Activated CD4-positive, CD25-positive, alpha-beta regulatory T cell treated with anti-CD3 and anti-CD28 coated beads, Interleukin-2, amount 50 U/mL, for 72 hours (primary cell): ENCODE measurements at regions not wholly inside any gene's neighbourhood (a gene's known extent, or its start where the extent isn't known, plus 50 kb on each side); places are given as distances from the start of the nearest gene placed in this dataset.
"Not testable (repeated sequence)": the region's sequence is repeated elsewhere in the genome, so short reads cannot be mapped to it uniquely, and the experiment has no call there.

Experiments used
- DNase-seq: peaks from one replicate; pipeline ENCODE4 v3.0.0; 2021

DNA sequence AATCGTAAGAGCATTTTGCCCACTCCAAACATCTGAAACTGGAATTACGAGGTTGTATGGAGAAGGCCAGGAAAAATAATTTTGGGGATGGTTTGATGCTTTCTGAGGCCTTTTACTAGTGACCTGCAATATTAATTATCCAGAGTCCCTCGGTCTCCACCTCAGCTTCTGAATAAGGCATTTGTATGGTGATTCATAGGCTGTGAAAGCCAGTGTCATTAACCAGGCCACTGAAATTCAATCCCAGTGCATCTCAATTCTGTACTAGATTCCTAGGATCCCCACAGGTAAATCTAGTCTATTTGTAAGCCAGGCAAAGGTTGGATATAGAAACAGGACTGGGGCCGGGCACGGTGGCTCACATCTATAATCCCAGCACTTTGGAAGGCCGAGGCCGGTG is 135.4 kb upstream of the RBPJ start:
- no peak for DNase-seq

DNA sequence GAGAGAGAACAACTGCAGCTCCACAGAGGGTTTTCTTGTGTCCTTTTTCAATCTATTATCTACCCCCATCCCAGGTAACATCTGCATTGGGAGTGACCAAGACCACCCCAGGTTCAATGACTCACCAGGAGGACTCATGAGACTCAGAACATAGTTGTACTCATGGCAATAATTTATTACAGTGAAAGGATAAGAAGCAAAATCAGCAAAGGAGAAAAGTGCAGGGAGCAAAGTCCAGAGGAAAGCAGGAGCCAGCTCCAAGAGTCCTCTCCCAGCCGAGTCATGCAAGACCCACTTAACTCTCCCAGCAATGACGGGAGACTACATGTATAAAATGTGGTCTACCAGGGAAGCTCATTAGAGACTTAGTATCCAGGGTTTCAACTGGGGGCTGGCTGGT is 129.5 kb upstream of the RBPJ start:
- no peak for DNase-seq

DNA sequence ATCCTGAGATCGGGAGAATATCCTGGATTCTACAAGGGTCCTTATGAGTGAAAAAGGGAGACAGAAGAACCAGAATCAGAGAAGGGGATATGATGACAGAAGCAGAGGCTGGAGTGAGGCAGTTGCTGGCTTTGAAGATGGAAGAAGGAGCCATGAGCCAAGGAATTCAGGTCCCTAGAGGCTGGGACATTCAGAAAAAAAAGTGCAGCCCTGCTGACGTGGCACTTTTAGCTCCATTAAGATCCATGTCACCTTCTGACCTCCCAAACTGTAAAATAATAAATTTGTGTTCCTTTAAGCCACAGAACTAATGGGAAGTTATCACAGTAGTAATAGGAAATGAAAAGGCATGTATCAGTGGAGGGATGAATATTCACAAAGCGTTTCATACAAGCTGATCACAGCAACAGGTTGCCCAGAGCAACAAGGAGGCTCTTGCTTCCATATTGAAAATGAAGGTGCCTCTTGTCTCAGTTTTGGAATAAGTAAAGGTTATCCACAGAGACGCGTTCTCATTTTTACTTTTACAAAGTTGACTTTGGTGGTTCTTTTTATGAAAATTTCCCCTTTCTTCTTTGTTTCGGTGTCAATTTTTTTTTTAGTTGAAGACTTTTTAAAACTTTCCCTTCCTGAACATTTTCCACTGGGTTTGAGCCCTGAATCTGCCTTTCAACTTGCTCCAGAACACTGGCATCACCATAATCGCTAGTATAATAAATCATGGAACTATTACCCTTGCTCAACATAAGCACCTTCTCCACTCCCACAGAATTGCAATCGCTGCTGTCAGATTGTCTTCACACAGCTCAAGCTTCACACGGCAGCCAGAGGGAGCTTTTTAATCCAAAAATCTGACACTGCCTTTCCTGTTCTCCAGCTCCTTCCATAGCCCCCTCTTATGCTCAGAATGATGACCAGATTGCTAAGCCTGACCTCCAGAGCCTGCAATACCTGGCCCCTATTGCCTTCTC is 127.6 kb upstream of the RBPJ start:
- no peak for DNase-seq

DNA sequence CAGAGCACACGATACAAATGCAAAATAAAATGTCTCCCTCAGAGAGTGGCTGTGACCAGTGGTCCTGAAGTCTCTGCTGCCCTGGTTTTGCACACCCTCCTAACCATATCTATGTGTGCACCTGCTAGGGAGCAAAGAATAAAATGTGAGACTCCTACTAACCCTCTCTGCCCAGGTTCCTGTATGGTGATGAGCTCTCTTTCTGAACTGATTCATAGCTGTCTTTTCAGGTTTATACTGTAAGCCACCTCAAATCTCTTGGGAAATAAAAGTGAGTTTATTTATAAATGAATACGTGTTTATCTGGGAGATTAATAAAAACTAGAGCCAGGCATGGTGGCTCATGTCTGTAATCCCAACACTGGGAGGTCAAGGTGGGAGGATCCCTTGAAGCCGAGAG is 126.0 kb upstream of the RBPJ start:
- no peak for DNase-seq

DNA sequence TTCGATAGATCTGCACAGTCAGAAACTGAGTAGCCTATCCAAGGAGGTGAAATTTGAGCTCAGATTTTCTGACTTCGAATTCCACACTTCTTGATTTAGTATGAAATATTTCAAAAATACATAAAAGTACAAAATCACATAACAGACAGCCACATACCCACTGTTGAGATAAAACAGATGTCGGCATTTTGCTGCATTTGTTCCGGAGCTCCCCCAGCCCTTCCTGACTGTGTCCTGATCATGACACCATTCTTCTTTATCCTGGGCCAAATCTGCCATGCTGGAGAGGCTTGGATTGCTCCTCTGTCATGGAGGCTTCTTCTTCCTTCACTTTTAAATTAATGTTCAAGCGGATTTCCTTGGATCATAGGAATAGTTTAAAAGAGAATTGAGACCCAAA is 124.2 kb upstream of the RBPJ start:
- DNase-seq: no peak

DNA sequence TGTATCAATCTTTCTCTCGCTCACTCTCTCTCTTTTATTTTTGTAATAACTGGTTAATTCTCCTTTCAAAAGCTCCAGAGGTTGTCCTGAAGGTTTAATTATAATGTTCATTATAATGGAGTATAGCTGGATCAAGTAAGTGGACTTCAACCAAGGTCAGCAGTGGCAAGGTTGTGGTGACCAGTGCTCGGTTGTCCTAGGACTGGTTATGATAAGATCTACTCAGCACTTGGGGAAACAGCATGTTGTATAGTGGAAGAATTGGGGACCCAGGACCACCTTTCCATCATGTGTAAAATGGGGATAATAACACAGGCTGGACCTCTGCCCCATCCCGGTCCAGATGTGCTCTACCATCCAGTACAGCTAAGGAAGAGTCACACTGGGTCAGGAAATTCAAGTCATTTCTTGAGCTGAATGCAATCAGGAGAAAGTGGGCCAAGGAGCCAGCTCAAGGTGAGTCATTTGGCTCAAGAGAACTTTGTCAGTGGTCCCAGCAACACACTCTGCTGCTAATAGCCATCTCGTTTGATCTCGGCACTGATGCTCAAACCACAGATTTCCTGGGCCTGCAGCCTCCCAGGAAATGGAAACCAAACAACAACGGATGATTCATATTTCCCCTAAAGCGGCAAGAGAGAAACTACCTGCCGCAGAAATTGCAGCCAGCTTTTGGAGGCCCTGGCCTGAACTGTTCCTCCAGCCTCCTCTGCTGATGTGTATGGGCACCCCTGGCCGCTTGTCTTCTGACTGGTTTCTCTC is 123.6 kb upstream of the RBPJ start:
- peak; percentile 38 for DNase-seq

DNA sequence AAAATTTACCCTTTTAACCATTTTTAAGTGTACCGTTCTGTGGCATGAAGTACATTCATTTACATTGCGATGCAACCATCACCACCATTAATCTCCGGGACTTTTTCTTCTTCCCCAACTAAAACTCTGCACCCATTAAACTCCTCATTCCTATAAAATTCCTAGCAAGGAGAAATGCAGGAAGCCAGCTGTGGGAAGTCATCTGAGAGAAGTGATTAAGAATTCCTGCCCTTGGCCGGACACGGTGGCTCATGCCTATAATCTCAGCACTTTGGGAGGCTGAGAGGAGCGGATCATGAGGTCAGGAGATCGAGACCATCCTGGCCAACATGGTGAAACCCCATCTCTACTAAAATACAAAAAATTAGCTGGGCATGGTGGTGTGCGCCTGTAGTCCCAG is 121.9 kb upstream of the RBPJ start:
- not testable (repeated sequence) for DNase-seq

DNA sequence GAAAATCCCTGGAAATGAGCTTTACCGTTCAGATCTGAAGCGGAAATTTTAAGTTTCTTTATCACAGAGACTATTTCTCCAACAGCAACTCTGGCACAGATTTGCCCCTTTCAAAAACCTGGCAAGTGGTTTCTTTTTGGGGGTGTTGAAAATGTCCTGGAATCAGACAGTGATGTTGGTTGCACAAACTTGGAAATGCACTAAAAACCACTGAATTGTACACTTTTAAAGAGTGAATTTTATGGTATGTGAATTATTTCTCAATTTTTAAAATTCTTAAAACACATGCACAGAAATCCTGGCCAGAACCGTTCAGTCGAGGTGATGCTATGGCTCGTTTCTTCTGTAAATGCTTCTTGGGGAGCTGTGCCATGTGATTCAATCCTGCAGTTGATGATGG is 121.2 kb upstream of the RBPJ start:
- no peak for DNase-seq

DNA sequence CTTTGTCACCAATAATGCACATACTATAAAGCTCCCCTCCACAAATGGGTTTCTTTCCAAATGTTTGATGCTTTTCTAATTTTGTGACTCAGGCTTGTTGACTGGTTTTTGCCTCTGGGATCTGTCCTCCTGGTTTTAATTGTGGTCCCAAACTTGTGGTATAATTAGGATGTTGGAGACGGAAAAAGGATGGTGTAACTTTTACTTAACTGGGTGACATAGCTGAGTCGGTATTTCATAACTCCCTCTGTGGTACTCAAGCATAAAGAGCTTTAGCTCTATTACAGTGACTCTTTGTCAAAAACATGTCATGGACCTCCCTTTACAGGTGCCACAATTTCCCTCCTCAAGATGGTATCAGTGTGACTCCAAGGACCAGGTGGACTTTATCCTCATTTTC is 119.7 kb upstream of the RBPJ start:
- no peak for DNase-seq

DNA sequence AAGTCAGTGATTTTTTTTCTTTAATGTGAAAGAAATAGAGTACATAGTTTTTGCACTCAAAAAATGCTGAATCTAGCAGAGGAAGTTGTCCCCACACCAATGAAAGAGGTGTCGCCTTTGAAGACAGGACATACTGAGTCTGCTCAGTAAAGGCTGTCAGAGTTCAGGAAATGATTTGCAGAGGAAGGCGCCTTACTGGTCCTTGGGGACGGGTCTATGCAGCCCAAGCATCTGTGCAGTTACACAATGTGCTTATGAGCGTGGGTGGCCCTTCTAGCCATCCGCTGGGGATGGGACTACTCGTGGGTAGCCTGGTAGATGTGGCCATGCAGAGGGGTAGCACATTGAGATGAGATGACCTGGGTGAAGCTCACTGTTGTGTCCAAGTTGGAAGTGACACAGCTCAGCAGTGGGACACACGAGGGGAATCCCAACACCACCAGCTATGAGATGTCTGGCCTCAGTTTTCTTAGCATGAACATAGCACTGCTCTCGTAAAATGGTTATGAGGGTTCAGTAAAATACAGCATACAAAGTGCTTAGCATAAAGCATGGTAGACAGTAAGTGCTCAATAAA is 116.5 kb upstream of the RBPJ start:
- DNase-seq: no peak

DNA sequence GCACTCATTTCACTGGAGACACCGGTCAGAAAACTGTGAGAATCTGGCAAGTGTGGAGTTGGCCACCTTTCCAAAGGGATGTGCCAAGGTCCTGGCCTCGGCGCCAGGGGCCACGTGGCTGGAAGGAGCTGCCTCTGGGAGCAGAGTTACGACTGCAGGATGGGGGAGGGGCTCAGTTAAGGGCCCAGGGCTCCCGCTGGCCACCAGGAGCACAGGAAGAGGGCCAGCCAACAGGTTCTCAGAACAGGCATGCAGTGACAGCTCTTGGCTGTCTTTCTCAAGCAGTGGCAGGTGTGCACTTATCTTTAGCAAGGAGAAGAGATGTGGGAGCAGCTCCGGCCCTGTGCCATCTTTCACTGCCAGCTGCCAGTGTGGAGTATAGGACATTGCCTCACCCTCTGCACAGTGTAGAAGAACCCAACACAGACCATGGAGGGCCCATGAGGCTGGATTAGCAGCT is 115.9 kb upstream of the RBPJ start:
- DNase-seq: no peak

DNA sequence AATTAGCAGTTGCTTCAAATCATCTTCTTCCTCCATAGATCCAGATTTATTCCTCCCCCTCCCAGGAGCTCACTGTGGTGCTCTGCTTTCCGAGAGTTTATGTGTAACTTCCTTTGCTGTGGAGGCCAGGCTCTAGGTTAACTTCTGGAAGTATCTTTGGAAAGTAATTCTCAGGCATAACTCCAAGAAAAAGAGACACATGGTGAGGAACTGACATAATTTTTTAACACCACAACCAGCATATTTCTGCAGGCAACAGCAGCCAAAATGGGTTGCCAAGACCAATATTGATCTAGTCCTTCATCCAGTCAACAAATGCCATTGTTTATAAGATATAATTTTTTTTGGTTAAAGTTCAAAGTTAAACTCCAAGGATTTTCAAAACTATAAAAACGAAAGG is 114.5 kb upstream of the RBPJ start:
- DNase-seq: no peak

DNA sequence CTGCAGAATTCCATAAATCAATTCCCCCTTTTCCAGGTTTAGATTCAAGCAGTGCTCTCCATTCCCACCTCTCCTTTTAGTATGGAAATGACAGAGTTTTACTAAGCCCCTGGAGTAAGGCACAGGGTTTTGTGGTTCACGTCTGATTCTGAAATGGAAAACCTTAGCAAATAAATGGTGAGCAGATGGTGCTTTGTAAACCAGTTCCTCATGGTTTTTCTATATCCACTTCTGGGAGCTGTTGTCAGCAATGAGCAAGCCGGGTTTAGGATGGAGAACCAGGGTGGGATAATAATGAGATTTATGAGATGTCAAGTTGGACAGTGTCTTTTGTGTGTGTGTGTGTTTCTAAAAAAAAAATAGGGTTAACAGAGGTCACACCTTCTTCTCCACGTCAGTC is 113.8 kb upstream of the RBPJ start:
- DNase-seq: no peak

DNA sequence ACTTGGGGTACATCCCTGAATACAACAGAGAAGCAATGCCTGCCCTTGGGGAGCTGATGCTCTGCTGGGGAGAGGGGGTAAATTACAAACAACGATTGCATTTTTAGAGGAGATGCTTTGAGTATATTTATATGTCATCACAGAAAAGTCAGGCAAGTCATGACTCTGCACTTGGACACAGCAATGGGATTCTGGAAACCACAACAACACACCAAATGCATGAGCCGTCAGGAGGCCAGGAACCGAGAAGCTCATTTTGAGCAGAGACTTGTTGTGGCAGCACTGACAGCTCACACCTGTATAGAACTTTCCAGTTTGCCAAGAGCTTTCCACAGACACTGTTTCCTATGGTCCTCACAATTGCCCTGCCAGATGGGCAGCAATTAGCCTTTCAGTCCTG is 113.2 kb upstream of the RBPJ start:
- DNase-seq: no peak

DNA sequence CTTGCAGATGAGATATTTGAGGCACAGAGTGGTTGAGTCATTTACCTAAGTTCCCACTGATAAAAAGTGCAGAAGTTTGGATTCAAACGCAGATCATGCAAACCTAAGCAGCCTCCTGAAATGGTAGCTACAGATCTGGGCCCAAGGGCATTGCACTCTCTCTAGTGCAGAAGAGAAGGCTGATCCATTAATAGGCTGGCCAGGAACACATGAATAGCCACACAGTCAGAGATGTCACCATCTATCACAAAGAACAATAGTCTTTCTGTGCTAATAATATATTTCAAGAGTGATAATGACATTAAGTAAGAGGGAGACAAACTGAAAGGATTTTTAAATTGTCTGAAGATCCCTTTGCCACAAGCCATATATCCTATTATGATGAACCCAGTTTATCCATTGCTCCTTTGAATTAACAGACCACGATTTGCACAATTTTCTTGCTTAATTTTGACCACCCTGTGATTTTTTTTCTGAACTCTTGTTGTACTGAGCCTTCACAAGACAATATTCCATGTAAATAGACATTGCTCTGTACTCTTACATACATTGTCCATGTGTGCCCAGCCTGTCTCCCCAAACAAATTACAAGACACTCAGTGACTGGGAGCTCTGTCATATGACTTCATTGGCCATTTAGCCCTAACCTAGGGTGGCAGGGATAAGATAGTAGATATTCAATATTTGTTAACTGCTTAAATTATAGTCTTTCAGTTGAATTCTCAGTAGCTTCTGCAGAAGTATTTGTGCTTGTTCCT is 112.4 kb upstream of the RBPJ start:
- no peak for DNase-seq

DNA sequence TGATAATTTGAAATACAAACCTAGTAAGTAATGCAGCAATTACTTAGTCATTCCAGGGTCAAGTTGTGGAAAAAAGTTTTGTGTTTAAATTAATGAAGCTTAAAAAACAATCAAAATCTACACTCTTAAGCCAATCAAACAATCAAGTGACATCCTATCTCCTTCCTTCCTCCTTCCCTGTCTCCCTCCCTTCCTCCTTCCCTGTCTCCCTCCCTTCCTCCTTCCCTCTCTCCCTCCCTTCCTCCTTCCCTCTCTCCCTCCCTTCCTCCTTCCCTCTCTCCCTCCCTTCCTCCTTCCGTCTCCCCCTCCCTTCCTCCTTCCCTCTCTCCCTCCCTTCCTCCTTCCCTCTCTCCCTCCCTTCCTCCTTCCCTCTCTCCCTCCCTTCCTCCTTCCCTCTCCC is 111.4 kb upstream of the RBPJ start:
- not testable (repeated sequence) for DNase-seq

DNA sequence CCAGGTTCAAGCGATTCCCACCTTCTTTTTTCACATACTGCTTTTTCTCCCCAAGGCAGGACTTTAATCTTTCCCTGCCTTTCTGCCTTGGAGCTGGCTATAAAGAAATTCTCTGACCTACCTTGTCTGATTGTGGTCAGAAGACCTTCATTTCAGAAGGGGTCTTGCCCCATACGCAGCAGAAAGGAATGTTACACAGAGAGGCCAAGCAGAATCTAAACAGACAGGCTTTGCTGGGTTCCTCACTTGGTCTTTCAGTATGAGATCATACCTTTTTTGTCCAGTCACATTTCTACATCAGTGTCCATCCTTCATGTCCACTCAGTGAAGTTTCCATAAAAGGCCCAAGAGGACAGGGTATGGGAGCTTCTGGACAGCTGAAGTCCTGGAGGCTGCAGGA is 108.3 kb upstream of the RBPJ start:
- DNase-seq: no peak

DNA sequence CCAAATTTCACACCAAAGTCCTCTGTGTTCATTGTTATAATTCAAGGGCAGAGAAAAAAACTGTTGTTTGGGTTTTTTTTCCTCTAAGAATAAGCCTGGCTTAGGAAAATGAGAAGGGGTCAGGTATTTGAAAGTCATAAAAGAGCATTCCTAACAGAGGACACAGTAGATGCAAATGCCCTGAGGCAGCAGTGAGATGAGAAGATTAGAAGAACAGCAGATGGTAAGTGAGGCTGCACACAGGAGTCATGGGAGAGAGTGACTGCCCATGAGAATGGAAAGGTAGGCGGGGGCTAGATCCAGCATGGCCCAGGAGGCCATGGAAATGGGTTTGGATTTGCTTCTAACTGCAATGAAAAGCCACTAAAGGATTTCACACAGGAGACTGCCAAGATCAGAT is 107.5 kb upstream of the RBPJ start:
- no peak for DNase-seq

DNA sequence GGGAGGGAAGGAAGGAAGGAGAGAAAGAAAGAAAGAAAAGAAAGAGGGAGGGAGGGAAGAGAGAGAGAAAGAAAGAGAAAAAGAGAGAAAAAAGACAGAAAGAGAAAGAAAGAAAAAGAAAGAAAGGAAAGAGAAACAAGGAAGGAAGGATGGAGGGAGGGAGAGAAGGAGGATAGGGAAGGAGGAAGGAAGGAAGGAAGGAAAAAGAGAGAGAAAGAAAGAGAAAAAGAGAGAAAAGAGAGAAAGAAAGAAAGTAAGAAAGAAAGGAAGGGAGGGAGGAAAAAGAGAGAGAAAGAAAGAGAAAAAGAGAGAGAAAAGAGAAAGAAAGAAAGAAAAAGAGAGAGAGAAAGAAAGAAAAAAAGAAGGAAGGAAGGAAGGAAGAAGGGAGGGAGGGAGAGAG is 105.8 kb upstream of the RBPJ start:
- DNase-seq: no peak

DNA sequence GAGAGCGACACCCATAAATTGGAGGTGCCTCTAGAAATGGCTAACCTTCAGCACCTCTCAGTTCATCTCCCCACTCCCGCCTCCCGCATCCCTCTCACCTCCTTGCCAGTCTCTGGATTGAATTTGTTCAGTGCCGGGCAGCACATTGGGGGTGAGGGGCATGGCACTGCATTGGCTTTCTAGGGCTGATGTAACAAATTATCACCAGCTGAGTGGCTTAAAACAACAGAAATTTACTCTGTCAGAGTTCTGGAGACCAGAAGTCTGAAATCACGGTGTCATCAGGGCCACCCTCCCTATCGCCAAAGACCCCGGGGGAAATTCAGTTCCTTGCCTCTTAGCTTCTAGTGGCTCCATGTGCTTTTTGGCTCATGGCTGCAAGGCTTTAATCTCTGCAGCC is 105.1 kb upstream of the RBPJ start:
- no peak for DNase-seq

DNA sequence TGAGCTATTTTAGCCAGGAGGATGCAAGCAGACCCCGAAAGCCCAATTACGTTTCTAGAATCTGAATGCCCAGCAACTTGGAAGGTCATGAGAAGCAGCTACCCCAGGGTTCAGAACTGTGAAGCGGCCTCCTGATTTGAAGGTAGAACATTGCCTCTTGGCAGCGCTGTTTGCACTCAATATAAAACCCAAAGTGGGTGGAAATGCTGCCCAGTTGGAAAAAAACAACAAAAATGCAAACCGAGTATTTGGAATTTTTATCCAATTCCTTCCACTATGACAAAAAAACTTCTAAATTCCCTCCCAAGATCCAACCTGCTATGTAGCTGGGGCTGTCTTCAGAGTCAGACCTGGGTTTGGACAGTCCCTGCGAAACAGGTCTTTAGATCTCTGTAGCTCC is 103.3 kb upstream of the RBPJ start:
- DNase-seq: no peak

DNA sequence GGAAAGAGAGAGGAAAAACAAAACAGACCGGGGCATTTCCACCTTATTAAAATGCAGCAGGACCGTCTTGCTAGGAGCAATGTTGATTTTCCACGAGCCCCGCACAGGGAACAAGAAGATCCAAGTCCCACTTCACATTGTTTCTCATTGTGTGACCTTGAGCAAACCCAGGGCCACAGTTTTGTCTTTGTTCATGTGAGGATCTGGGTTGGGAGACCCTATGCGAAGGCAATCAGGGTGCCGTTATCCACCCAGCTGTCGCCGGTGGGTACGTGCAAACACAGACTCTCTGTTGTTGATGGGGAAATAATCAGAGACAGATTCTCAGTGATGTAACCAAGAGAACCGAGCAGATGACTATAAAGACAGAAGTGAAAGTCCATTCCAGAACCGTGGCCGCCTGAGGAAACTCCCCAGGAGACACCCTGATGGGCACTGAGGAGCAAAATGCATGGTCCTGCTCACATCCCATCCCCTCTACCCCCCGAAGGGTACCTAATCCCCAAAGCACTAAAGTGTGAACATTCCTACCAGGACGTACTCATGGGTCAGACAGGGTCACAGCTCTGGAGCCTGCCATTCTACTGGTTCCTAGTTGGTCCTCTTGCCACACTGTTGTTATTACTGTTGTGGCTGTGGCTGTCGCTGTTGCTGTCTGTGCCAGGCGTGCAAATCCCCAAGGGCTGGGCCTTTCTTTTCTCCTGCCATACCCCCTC is 102.7 kb upstream of the RBPJ start:
- no peak for DNase-seq
